ENCODE measurements at regions not wholly inside any gene's neighbourhood (a gene's known extent, or its start where the extent isn't known, plus 50 kb on each side); places are given as distances from the start of the nearest gene placed in this dataset.
"Not testable (repeated sequence)": the region's sequence is repeated elsewhere in the genome, so short reads cannot be mapped to it uniquely, and the experiment has no call there.

DNA sequence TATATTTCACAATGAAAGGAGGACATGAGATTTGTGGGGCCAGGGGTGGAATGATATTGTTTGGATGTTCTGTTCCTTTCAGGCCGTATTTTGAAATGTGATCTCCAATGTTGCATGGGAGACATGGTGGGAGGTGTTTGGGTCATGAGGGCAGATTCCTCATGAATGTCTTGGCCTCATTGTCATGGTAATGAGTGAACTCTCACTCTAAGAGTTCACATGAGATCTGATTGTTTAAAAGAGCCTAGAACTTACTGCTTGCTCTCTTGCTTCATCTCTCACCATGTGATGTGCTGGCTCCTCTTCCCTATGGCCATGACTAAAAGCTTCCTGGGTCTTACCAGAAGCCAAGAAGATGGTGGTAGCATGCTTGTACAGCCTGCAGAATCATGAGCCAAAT, 1183.0 kb downstream of the TECRL start:
- DNase-seq: no peak

DNA sequence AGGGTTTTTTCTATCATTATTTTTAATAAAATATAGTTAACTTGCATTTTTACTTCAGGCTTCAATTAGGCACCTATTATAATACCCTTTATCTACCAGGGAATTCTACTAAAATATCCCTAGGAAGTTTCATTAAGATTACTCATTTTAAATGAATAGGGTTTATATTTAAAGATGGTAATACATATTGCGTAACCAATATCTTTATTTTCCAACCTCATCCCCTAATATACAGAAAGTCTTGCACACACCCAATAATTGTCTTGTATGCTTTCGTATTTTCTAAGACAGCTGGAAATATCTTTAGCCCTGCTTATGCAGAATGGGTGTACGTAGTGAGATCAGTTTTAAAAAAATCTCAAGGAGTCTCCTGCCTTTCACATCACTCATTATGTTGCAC, 1186.8 kb downstream of the TECRL start:
- DNase-seq: no peak

DNA sequence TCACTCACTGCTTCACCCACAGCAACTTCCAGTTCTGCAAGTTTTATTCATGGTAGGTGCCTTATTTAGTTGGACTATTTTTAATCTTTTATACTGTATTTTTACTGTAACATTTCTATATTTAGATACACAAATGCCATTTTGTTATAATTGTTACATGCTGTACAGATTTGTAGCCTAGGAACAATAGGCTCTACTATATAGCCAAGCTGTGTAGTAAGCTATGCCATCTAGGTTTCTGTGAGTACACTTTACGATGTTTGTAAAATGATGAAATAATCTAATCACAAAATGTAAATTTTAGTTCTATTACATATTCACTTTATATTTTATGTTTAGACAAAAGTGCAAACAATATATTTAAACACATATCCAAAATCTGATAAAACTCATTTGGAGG, 1187.8 kb downstream of the TECRL start:
- DNase-seq: no peak

DNA sequence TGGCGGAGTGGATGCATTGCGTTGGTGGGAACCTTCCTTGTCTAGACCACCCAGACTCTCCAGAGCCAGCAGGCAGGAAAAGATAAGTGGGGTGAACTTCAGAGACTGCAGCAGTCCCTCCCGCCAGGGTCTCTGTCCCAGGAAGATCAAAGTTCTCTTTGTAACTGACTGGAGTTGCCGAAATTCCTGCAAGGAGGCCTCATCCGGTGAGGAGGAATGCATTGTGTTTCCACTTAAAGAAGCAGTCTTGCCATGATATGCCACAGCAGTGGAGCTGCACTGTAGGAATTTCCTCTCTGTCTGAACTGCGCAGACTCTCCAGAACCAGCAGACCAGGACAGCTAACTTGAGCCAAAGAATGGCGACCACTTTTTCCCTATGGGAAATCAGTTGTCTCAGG, 1190.4 kb downstream of the TECRL start:
- DNase-seq: no peak

DNA sequence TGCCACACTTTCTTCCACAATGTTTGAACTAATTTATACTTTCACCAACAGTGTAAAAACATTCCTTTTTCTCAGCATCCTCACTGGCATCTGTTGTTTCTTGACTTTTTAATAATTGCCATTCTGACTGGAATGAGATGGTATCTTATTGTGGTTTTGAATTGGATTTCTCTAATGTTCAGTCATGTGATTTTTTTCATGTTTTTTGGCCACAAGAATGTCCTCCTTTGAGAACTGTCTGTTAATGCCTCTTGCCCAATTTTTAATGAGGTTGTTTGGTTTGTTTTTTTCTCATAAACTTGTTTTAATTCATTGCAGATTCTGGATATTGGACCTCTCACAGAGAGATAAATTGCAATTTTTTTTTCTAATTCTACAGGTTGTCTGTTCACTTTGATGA, 1195.2 kb downstream of the TECRL start:
- no peak for DNase-seq

DNA sequence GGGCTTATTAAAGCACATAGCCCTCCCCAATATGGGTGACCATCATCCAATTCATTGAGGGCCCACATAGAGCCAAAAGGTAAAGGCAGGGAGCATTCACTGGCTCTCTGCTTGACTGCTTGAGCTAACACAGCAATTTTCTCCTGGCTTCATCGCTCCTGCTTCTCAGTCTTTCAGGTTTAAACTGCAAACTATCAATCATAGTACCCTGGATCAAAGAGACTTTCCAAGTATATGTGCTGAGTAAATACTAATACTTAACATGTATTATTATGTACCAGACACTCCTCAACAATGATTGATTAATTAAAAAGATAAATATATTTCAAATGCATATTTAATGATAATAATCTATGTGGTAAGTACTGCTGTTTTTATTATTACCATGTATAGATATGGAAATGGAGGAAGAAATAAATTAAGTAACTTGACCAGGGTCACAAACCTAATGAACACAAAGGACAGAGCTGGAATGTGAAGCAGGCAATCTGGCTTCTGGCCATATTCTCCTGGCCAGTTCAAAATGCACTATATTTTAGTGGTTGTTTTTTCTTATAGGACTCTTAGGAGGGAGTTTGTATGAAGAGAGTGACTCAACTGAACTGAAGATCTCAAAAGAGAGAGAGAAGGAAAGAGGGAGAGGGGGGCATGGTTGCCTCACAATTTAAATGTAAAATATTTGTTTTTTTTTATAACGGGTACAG, 1197.3 kb downstream of the TECRL start:
- DNase-seq: no peak

DNA sequence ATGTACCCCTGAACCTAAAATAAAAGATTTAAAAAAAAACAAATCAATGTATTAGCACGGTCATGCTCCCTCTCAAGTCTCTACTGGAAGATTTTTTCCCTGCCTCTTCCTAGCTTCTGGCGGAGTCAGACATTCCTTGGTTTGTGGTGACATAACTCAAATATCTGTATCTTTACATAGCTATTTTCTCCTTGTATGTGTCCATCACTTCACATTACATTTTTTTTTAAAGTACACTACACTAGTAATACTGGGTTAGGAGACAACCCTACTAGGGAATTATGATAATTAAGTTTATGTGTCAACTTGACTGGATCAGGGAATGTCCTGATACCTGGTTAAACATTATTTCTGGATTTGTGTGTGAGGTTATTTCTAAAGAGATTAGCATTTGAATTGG, 1197.9 kb downstream of the TECRL start:
- no peak for DNase-seq

DNA sequence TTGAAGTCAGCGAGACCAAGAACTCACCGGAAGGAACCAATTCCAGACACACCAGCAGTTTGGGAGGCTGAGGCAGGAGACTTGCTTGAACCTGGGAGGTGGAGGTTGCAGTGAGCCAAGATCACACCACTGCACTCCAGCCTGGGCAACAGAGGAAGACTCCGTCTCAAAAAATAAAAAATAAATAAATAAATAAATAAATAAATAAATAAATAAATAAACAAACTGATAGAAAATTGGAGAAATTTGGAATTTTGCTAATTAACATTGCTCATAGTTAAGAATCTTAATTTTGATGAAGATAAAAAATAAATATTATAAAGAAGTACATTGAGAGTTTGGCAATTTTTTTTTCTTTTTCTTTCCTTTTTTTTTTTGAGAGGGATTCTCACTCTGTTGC, 1216.2 kb downstream of the TECRL start:
- DNase-seq: not testable (repeated sequence)

DNA sequence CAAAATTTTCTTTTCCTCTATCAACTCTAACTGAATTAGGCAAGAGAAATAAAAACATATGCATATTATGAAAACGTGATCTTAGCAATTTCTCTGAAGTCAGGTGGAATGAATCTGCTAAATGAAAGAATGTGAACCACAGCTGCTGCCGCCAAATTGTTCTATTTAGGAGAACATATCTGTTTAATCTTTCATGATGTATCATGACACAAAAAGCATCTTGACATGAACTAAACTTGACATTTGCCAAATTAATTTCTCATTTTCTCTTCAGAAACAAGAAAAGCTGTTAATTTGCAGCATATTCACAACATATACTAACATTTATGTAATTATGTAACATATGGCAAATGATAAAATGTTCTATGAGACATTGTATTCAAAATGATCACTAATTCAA, 1237.9 kb downstream of the TECRL start:
- no peak for DNase-seq

DNA sequence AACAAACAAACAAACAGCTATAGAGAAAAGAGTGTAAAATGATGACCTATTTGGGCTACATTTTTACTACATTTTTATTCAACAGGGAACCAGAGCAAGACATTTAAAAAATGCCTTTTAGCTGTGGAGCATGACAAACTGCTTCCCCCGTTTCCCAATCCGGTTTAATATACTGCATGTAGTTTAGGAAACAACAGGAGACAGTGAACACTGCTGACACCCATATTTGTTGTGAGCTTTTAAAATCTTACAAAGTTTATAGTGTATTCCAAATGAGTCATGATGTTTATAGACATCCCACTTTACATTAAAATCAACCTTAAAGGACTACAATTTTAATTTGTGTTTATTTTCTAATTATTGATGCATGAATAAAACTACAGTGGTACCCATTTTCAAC, 1238.3 kb downstream of the TECRL start:
- no peak for DNase-seq

DNA sequence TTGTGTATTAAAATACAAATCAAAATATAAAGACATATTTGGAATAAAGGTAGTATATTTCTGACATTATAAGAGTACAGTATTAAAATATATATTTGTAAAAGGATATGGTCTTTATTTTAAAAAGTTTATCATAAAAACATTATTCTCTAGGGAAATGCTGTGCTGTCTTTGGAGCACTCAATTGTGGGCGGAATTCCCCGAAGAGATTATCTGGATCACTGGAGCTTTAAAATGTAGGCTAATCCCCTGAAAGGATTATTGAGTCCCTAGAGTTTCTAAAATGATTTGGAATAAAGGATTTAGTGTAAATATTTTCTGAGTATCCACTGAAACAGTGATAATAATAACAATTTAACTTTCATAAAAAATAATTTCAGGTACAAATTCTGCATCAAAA, 1239.4 kb downstream of the TECRL start:
- no peak for DNase-seq

DNA sequence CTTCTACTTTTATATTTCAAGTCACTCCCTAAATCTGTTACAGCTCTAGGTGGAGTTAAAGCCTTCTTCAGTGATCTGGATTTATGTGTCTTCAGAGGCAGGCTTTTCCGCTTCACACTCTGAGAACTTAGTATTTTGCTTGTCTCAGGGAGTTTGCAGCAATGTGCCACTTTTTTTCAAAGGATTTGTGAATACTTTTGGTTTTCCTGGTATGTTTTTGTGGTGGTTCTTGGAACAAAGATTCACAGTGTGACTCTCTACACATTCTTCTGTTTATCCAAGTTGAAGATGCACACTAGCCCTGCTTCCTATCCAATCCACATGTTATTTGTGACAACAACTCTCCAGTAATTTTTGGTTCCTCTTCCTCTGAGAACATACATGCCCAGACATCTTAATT, 1253.7 kb downstream of the TECRL start:
- no peak for DNase-seq

DNA sequence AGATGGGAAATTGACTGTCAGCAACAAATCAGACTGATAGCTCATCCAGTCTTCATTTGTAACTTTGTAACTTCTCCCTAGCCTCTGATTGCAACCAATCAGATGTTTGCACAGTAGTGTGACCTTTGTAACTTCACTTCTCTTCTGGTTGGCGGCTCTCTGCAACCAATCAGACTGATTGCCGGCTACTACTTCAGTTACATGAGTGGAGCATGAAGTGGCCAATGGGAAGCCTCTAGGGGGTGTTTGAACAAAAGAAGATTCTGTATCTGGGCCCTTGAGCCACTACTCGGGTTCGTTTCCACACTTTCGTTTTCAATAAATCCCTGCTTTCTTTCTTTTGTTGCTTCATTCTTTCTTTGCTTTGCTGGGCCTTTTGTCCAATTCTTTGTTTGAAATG, 1285.8 kb downstream of the TECRL start:
- no peak for DNase-seq

DNA sequence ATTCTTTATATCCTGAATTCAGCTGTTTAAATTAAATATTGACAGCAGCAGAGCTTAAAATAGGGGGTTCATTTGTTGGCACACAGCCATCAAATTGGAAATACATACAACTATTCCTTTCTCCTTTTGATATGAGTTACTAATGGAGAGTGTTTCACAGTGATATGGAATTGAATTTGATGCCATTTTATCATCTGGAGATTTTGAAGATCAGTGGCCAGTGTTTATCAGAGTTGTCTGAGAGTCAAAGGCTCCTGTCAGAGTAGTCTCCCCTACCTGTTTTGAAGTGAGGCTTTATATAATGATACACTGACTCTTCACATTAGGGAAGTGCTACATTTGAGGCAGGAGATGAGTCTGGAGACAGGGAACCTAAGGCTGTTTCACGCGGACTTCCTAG, 1286.3 kb downstream of the TECRL start:
- DNase-seq: no peak

DNA sequence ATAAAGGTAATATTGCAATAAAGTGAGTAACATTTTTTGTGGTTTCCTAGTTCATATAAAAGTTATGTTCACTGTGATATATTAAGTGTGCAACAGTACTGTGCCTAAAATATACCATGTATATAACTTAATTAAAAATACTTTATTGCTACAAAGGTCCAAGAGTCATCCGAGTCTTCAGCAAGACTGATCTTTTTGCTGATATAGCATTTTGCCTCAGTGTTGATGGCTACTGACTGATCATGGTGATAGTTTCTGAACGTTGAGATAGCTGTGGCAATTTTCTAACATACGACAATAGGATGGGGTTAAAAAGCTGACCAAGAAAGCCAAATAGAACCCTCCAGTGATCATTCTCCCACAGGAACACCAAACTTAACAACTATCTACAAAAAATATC, 1302.7 kb downstream of the TECRL start:
- no peak for DNase-seq

DNA sequence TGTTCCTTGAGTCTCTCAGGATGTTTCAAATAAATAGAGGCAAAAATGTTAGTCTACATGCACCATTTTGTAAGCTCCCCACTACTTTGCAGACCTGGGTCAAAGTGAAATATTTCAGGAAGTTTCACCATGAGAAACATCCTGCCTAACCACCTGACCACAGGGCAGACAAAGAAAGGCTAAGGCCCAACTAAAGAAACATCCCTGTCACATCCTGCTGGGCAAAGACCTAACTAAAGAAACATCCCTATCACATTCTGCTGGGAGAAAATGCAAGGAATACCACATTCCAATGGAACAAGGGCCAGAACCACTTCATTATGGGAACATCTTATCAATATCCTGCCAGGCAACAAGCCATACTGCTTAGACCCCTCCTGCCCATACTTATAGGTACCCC, 1303.4 kb downstream of the TECRL start:
- DNase-seq: no peak

DNA sequence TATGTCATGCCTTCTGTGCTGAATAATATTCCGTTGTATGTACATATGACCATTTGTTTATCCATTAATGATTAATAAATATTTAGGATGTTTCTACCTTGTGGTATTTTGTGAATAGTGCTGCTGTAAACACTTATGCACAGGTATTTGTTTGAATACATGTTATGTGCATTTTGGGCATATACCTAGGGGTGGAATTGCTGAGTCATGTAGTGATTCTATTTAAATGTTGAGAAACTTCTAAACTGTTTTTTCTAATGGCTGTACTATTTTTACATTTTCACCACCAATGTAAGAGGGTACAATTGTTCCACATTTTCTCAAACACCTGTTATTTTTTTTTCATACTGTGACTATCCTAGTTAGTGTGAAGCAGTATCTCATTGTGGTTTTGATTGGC, 1318.6 kb downstream of the TECRL start:
- no peak for DNase-seq

DNA sequence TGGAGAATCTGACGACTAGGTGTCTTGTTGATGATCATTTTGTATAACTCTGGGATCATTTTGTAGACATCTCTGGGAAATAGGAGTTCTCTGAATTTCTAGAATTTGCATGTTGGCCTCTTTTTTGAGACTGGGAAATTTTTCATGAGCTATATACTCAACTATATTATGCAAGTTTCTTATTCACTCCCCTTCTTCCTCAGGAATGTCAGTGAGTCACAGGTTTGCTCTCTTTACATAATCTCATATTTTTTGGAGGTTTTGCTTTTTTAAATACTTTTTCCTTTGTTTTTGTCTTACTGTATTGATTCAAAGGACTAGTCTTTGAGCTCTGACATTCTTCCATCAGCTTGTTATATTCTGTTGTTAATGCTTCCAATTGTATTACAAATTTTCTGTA, 1324.2 kb downstream of the TECRL start:
- no peak for DNase-seq

DNA sequence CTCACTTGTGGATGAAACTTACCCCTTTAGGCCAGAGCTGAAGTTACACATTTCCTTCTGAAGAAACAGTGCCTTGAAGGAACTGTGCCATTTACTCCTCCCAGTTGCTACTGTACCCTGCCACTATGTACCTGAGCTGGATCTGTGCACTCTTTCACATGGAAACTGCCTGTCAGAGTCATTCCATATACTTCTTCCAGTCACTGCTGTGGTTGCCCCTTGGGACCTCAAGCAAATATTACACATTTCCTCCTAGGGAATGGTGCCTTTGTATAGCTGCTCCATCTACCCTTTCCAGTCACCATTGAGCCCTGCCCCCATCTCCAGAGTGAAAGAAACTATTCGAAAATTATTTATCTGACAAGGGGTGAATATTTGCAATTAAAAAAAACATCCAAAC, 1328.3 kb downstream of the TECRL start:
- no peak for DNase-seq

DNA sequence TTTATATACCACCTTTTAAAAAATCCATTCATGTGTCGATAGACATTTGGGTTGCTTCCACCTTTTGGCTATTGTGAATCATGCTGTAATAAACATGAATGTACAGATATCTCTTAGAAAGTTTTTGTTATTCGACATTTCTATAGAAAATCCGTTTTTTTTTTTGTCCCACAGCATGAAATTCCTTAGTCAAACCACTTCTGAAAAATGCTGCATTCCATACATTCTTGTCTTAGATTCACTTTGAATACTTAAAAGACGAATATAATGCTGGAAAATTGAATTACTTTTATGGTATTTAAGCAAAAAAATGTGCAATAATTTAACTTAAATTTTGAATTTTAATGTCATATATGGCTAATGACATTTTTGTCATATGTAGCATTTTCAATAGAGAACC, 1345.5 kb downstream of the TECRL start:
- no peak for DNase-seq

DNA sequence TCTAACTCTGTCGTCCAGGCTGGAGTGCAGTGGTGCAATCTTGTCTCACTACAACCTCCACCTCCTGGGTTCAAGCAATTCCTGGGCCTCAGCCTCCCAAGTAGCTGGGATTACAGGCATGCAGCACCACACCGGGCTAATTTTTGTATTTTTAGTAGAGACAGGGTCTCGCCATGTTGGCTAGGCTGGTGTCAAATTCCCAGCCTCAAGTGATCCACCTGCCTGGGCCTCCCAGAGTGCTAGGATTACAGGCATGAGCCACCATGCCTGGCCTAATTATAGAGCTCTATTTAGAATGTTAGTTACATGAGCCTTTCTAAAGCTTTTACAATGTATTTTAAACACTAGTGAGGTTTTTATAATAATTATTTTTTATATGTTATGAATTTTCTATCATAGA, 1346.4 kb downstream of the TECRL start:
- not testable (repeated sequence) for DNase-seq

DNA sequence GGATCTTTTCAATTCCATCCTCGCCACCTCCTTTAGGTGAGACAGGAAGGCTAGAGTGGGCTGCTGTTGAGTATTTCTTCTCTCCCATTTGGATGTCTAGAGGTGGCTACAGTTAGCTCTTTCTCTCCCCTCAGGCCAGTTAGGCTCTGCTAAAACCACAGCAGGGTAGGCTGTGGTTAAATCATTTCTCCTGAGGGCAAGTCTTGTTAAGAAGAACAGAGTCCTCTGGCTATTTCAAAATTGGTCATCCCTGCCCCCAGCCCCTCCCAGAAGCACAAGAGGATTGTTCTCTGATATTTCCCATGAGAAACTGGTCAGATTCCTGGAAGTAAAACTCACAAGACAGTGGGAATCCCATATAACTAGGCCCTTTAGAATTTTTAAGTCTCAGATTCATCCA, 1359.5 kb downstream of the TECRL start:
- DNase-seq: no peak

DNA sequence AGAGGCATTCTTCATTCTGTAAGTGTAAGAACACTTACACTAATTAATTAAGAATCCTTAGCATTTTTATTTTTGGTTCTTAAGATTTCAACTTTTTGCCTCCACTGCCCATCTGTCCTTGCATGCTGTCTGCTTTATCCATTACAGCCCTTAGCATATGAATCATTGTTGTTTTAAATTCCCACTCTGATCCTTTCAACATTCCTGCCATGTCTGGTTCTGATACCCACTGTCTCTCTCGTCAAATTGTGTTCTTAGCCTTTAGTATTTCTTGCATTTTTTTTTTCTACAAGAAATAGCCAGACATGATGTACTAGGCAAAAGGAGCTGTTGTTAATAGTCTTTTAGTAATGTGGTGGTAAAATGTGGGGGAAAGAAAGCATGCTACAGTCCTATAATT, 1360.0 kb downstream of the TECRL start:
- no peak for DNase-seq

DNA sequence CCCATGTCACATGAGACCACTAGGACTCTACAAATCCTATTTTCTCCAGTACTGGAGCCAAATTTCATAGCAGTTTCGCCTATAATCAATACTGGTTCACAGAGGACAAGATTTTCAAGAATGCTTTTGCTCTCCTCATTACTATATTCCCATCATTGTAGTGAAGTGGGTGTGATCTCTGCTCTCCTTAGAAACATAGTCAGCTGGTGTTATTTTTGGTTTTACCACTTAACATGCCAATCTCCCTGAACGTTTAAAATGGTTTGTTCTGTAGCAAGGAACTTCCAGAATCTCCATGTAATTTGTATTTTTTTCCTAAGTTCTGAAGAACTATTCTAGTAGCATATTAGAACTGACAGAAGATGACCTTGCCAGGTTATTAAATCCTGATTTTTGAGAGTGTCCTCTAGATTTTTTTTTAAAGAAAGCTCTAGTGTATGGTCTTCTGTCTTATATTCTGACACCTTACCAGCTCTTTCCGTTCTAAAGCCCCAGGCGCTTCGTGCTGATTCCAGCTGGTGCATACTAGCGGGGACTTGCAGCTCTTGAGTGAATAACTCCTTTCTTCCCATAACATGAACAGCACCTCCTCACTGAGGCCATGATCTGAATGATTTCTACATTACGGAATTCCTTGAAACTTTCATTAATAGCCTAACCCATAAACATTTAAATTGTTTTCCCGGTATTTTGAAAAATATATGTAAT, 1372.9 kb downstream of the TECRL start:
- DNase-seq: no peak

DNA sequence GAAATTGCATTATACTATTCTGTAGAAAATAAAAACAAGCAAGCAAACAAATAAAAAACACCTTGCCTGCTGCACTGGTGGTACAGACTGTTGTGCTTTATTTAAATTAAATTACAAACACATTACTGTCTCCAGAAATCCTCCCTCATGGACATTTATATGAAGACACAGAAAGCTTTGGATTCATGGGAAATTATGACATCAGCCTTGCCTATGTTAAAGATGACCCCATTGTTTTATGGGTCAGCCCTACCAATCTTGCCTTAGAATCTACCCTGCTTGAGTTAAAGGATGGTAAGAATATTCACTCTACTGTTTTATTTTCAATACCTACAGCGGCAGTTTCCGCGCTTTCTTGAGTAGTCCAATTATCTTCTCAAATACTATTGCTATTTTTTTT, 1379.9 kb downstream of the TECRL start:
- DNase-seq: no peak
